Transverse colon (tissue), 3 donors: ENCODE measurements at regions not wholly inside any gene's neighbourhood (a gene's known extent, or its start where the extent isn't known, plus 50 kb on each side); places are given as distances from the start of the nearest gene placed in this dataset.

Source experiments
- EP300 ChIP-seq: sonication (generic); formaldehyde crosslinking; IDR thresholded peaks from one replicate; pipeline ENCODE4 v1.6.1; 2017; ENCODE audit warnings: antibody characterized with exemption, low read depth
- POLR2A ChIP-seq: fragments of 450-650 bp; IDR thresholded peaks from one replicate; pipeline ENCODE4 v1.6.1; 2016; ENCODE audit warnings: antibody characterized with exemption, mild to moderate bottlenecking, moderate library complexity
- POLR2AphosphoS5 ChIP-seq, 3 donors: sonication (generic); formaldehyde crosslinking; IDR thresholded peaks; one replicate each; pipeline ENCODE4 v1.6.1; 2016; ENCODE audit warnings: antibody characterized with exemption in 3 of 3

DNA sequence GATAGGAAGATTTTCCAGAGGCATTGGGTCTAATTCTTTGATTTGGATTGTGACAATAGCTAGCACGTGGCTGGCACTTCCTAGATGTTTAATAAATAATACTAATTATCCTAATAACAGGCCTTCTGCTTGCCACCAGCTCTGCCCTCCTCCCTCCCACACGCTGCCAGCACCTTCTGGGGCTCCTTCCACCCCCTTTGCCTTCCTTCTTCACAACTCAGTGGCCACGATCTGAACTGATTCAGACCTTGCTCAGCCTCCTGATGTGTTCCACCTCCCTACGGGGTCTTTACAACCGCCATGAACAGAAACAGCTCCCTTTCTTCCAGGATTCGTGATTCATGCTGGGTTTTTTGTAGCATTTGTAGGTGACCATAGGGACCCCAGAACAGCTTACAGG, 310.3 kb upstream of the HS6ST1 start:
- TF ChIP-seq EP300: no peak
- TF ChIP-seq POLR2A: no peak
- no peak for TF ChIP-seq POLR2AphosphoS5 (IDR thresholded peaks at IDR 0.05)
